Activated CD4-positive, alpha-beta T cell treated with anti-CD3 and anti-CD28 coated beads, Interleukin-2, Interleukin-6, amounts not matched to agents 100 ng/mL and 50 ng/mL, durations not matched to agents 16 hours and 8 hours (primary cell): ENCODE measurements at regions not wholly inside any gene's neighbourhood (a gene's known extent, or its start where the extent isn't known, plus 50 kb on each side); places are given as distances from the start of the nearest gene placed in this dataset.
"Not testable (repeated sequence)": the region's sequence is repeated elsewhere in the genome, so short reads cannot be mapped to it uniquely, and the experiment has no call there.

Experiments used
- DNase-seq: peaks from one replicate; pipeline ENCODE4 v3.0.0-alpha.2; 2020

- no peak for DNase-seq
Measured at GRCh38 chr2:239818086-239818485, 207.1 kb downstream of the NDUFA10 start.

DNA sequence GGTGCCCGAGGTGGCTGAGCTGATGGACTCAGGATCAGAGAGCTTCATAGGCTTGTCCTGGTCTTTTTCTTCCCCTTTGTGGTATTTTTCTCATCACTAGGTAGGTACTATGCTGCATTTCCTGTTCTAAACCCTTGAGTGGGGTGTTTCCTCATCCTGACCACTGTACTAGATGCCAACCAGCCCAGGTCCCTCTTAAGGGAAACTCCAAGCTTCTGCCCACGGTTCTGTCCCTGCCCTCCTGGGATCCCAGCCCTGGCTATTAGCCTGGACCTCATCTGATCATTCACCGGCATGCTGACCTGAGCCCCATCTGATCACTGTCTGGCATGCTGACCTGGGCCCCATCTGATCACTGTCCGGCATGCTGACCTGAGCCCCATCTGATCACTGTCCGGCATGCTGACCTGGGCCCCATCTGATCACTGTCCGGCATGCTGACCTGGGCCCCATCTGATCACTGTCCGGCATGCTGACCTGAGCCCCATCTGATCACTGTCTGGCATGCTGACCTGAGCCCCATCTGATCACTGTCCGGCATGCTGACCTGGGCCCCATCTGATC, 207.6 kb downstream of the NDUFA10 start:
- DNase-seq: not testable (repeated sequence)

- no peak for DNase-seq
Measured at GRCh38 chr2:239816576-239817467, 208.3 kb downstream of the NDUFA10 start.

GRCh38 chr2:239815671-239816070, 209.5 kb downstream of the NDUFA10 start:
- DNase-seq: no peak

DNA sequence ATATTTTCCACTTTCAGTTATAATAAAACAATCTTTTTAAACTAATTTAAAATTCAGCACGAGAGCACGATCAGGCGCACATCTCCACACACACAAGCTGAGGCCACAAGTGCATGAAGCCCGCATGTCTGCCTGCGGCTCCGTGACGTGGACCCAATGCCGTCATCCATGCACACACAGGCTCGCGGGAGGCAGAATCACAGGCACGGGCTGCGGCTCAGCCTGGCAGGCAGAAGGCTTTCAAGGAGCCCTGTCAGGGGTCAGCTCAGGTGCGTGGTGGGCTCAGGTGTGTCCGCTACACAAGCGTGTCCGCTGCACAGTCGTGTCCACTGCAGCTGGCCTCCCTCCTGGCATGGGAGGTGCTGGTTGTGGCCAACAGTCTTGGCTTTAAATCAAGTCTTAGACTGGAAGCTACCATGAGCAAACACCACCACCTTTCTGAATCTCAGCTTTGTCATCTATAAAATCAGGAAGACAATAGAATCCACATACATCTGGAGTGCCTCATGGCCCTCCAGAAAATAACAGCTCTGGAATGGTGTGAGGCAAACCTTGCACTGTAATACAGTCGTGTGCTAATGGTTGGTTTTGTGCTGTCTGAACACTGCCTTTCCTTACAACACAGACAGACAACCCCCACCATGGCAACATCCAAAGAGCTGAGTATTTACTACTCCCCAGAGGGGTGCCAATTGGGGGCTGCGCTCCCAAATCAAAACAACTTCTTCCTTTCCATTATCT, 210.1 kb downstream of the NDUFA10 start:
- DNase-seq: no peak

DNA sequence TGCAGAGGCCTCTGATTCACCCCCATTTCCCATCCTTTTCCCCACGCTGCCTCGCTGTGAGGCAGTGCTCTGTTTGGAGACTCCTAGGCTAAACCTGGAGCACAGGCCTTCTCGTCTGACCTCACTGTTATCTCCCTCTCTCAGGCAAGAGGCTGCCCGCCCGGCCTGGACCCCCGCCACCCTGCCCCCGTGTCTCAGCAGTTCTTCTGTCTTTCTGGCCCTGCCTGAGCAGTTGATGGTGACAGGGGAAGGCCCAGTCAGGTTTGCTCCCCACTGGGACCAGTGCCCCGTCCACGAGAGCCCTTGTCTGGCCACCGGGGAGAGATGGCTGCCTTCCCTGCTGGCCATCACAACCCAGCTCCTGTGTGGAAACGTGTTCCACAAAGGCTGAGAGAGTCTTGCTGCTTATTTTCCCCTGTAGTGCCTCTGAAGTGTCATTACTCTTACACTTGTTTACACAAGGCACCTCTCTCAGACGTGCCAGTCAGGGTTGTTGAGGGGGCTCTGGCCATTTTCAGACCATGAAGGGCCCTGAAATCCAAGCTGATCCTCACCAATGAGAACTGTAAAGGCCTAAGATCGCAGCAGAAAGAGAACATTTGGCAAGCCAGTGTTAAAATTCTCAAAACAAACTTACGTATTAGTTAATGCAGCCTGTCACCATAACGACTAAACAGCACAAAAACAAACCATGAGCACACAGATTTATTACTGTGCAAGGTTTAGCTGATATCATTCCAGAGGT, 210.9 kb downstream of the NDUFA10 start:
- DNase-seq: no peak

- no peak for DNase-seq
Measured at GRCh38 chr2:239813261-239814115, 211.7 kb downstream of the NDUFA10 start.

DNA sequence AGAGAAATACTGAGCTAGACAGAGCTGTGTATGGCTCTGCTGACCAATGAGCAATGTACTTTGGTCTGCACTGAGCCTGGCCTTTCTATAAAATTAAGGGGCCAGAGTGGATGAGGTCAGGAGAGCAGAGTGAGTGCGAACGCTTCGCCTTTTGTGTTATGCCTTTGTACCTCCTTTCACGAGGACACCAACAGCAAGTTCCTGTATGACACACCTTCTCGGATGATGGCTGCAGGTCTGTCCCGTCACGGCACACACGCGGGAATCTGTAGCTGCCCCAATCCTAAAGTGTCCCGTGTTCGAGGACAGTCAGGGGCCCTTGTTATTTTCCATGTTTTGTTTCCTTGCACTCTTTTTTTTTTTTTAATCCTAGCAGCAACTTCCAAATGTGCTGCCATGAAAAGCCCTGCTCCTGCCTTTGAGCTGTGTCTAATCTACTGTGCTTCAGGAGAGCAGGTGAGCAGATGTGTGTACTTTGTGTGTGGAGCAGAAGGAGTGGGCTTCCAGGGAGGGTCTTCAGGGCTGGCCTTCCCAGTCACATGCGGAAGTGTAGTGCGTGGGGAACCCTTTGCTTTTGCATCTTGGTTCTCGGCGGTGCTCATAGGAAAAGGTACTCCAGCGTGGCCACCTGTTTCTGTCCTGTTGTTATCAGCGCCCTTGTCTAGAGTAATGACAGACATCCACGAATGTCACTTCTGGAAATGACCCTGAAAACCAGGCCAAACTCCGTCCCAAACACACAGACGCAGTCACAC, 213.2 kb downstream of the NDUFA10 start:
- DNase-seq: no peak

DNA sequence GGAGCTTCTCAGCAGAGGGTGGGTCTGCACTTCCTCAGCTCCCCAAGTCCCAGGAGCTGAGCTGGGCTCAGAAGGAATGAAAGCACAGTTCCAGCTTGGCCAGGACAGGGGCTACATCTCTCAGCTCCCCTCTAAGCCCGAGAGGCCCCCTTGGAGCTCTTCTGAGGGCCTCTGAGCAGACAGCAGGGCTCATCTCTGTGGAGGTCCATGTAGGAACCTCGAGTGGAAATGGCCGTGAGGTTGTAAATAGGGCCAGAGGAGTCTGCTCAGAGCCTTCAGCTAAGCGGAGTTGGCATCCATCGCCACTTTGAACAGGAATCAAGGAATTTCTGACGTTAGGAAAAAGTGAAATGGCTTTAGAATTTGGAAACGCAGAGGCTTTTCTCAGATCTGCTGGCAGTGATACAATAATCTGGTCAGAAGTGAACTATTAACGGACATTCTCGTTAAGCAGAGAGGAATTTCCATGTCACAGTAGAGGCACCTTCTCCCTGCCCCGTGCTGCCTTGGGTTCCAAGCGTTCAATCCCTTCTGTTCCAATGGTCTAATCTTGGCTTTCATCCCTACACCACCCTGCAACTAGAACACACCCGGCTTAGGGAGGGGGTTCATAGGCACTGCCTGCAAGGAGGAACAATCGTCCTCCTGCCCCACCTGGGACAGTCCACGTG, 213.9 kb downstream of the NDUFA10 start:
- DNase-seq: no peak

DNA sequence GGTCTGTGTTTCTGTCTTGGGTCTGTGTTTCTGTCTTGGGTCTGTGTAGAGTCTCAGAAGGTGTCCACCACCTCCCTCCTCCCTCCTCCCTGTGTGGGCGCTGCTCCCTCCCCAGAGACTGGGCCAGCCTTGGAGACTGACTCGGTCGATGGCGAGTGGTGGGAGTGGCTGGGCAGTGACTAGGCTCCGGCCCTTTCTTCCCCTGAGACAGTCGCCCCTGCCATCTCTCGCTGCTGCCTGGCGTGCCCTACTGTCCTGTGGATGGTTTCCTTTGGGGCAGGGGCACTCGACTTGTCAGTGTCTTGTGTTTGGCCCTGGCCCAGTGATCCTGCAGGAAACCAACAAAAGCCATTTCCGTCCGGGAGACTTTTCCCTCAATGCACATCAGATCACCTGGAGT, 215.8 kb downstream of the NDUFA10 start:
- DNase-seq: no peak

DNA sequence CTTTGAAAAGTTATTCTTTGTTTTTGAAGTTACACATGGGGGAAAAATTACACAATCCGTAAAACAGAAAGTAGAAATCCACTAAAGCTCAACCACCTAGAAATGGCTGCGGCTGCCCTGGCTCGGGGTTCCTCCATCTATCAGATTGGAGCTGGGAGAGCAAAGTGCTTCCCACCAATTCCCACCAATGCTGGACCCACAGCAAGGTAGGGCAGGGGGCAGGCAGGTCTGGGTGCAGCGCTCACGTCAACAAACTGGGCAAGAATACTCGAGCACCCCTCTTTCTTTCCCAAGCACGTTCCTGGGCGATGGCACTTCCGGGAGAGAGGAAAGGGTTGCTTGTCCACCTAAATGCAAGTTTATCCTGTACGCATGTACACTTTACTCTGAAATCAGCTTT, 217.6 kb downstream of the NDUFA10 start:
- DNase-seq: no peak

- DNase-seq: no peak
Measured at GRCh38 chr2:239806758-239807434, 218.2 kb downstream of the NDUFA10 start.

GRCh38 chr2:239806276-239806675, 218.9 kb downstream of the NDUFA10 start:
- no peak for DNase-seq

- no peak for DNase-seq
Measured at GRCh38 chr2:239805414-239805813, 219.7 kb downstream of the NDUFA10 start.

DNA sequence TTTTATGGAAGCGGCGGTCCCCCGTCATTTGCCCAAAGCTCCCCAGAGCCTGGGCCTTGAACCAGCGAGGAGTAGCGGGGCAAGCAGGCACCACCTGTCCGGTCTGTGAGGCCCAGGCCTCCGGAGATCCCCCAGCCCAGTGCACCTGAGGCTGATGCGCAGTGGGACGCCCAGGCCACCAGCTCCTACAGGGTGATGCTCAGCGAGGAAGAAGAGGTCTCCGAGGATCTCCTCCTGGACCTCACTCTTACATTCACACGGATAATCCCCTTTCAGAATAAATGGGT, 220.2 kb downstream of the NDUFA10 start:
- DNase-seq: no peak

DNA sequence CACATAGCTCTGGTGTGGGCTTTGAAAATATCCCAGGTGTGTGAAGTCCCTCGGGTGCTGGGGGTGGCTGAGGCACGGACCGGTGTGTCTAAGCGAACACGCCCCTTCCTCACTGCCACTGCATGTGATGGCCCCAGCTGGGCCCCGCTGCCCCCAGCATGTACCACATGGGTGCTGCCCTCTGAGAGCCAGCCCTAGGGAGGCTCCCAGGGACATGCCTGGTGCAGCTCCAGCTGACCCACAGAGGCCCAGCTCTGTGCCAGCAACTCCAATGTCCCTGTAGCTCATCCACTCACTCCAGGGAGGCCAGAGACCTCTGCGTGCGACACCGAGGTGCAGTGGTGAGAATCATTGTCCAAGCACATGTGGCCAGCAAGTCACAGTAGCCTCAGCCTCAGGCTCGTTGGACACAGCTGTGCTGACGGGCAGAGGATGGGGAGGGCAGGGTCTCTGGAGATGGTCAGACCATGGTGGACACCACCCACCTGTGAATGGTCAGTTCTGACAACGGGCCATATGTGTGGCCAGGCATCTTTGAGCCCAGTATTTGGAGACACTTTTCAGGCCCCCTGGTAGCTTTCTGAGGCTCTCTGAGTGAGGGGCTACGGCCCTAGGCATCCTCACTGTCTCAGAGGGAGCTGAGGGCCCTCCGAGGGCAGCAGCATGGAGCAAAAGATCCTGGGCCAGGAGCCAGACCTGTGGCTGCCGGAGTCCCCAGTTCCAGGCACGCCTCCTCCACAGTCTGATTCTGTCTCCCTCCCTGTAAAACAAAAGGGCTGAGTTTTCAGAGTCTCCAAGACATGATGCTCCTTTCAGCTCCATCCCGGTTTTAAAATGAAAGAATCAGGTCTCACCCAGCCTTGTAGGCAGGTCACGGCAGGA, 220.7 kb downstream of the NDUFA10 start:
- no peak for DNase-seq

GRCh38 chr2:239803766-239804115, 221.4 kb downstream of the NDUFA10 start:
- no peak for DNase-seq

- DNase-seq: no peak
Measured at GRCh38 chr2:239803102-239803765, 221.9 kb downstream of the NDUFA10 start.

DNA sequence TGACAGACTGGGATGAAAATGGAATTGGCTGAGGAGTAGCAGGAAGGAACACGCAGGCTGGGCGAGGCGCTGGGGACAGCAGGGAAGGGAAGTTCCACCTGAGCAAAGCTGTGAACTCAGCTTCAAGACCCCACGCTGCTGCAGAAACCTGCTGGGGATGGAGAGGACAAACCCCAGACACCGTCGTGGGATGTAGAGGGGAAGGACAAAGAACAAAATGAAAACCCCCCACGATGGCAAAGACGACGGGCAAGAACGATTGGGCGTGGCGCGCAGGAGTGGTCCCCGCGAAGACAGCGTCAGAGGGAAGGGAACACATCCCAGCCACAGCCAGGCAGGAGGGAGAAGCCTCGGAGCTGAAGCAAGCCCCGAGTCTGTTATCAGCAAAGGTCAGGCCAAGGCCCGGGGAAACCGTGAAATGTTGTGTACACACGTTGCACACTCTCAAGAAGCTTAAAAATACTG, 222.9 kb downstream of the NDUFA10 start:
- DNase-seq: no peak
